ENCODE measurements at regions not wholly inside any gene's neighbourhood (a gene's known extent, or its start where the extent isn't known, plus 50 kb on each side); places are given as distances from the start of the nearest gene placed in this dataset.

DNA sequence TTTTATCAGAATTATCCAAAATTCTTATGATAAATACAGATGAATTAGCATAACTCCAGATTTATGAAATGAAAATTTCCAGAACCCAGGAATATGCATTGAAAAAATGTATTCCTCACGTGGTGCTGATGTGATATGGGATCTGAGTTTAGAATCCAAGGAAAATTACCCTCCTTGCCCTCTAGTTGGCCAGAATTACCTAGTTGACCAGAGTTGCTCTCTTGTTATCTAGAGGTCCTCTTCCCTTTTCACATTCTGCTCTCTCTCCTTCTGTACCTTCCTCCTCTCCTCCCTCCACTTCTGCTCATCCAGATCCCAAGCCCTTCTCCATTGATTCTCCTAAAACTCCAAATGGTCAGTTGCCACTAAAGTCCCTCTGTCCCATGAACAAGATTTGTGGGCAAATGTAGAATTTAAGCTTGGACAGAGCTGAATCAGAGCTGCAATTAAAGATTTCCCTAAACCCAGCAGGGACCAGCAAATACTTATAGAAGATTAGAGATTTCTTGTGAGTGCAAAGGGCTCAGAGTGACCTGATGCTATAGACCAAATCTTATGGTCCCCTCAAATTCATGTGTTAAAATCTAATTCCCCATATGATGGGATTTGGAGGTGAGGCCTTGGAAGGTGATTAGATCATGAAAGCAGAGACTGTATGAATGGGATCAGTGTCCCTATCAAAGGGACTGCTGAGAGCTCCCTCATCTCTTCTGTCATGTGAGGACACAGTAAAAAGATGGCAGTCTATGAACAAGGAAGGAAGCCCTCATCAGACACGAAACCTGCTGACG lies 103.2 kb upstream of the IGLL5 start:
- no peak for TF ChIP-seq POLR2A (IDR thresholded peaks at IDR 0.05; ENCODE audit: low read depth, low read length)
- no peak for TF ChIP-seq POLR2AphosphoS5 (IDR thresholded peaks at IDR 0.05; ENCODE audit: low read depth, low read length)

Data from GM12892 (cell line).